ENCODE measurements at regions not wholly inside any gene's neighbourhood (a gene's known extent, or its start where the extent isn't known, plus 50 kb on each side); places are given as distances from the start of the nearest gene placed in this dataset.

DNA sequence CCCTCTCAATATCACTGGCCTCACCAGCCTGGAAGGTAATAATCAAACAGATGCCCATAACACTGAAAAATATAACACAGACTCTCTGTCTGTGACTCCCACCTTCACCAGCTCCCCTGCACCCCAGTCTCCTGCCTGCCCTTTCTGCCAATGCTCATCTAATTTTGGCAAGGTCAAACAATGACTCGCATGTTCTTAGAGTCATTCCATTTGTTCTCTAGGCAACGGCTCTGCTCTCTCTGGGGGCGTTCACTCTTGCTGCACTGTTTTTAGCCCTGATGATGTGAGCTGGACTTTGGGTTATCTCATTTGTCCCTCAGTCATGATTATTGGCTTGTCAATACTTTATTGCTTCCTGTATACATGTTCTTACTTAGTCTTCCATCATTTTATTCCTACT is 691.8 kb downstream of the FLRT2 start:
- intact Hi-C loops (cut with micrococcal nuclease): no loop called here
- ChIA-PET CTCF (no interaction called here), POLR2A (no interaction called here)
- Mint-ChIP-seq H3K4me1 (no peaks in the 10 kb centered on the region), H3K27me3 (no peaks in the 10 kb centered on the region), H3K36me3 (ENCODE audit: low read depth) (no peaks in the 10 kb centered on the region), H3K27ac (no peak overlapping the region), H3K4me3 (no peak overlapping the region), H3K9me3 (no peaks in the 10 kb centered on the region)
- TF ChIP-seq, protein P1, sequence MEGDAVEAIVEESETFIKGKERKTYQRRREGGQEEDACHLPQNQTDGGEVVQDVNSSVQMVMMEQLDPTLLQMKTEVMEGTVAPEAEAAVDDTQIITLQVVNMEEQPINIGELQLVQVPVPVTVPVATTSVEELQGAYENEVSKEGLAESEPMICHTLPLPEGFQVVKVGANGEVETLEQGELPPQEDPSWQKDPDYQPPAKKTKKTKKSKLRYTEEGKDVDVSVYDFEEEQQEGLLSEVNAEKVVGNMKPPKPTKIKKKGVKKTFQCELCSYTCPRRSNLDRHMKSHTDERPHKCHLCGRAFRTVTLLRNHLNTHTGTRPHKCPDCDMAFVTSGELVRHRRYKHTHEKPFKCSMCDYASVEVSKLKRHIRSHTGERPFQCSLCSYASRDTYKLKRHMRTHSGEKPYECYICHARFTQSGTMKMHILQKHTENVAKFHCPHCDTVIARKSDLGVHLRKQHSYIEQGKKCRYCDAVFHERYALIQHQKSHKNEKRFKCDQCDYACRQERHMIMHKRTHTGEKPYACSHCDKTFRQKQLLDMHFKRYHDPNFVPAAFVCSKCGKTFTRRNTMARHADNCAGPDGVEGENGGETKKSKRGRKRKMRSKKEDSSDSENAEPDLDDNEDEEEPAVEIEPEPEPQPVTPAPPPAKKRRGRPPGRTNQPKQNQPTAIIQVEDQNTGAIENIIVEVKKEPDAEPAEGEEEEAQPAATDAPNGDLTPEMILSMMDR (IDR thresholded peaks at IDR 0.05): no peak
- DNase-seq: no peak
- ATAC-seq (ENCODE audit: low read depth): no peak

DNA sequence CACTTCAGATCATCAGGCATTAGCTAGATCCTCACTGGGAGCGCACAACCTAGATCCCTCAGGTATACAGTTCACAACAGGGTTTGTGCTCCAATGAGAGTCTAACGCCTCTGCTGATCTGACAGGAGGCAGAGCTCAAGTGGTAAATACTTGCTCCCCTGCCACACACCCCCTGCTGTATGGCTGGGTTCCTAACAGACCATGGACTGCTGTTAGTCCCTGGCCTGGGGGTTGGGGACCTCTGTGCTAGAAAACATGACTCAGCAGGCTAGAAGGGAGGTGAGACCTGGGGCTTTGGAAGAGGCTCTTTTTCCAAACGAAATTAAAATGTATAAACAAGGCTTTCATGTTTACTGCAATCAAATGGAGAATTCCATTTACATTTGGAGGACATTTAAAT is 691.1 kb downstream of the FLRT2 start:
- Mint-ChIP-seq H3K27me3 (no peaks in the 10 kb centered on the region), H3K36me3 (ENCODE audit: low read depth) (no peaks in the 10 kb centered on the region), H3K4me3 (no peak overlapping the region), H3K4me1 (no peaks in the 10 kb centered on the region), H3K27ac (no peak overlapping the region), H3K9me3 (no peaks in the 10 kb centered on the region)
- DNase-seq: no peak
- ChIA-PET CTCF (no interaction called here), POLR2A (no interaction called here)
- ATAC-seq (ENCODE audit: low read depth): no peak
- intact Hi-C loops (cut with micrococcal nuclease): no loop called here
- TF ChIP-seq, protein P1 (IDR thresholded peaks at IDR 0.05): no peak

DNA sequence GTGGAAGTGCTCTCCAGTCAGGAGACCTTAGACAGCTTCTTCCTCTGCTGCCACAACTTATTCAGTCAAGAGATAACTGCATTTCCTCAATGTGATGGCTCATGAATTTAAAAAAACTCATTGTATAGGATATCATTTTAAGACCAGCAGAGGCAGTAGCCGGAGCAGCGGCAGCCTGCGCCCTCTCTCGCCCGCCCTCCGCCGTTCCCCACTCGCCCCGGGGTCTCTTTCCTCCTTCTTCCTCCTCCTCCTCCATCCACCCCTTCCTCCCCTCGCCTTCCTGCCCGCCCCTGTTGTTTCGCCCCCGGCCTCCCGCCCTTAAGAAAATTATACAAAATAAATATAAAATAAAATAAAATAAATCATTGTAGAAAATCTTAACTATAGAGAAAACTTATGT is 687.6 kb downstream of the FLRT2 start:
- ChIA-PET POLR2A (no interaction called here), CTCF (no interaction called here)
- no peak overlapping the region for H3K4me3 Mint-ChIP-seq
- no peaks in the 10 kb centered on the region for H3K4me1 Mint-ChIP-seq
- TF ChIP-seq, protein P1 (IDR thresholded peaks at IDR 0.05): no peak
- DNase-seq (no peak), ATAC-seq (ENCODE audit: low read depth) (no peak)
- intact Hi-C loops (cut with micrococcal nuclease): no loop called here
- H3K9me3 Mint-ChIP-seq: peaks cover 2% of the 10 kb centered on the region
- H3K27me3 Mint-ChIP-seq: no peaks in the 10 kb centered on the region
- no peak overlapping the region for H3K27ac Mint-ChIP-seq
- no peaks in the 10 kb centered on the region for H3K36me3 Mint-ChIP-seq (ENCODE audit: low read depth)

DNA sequence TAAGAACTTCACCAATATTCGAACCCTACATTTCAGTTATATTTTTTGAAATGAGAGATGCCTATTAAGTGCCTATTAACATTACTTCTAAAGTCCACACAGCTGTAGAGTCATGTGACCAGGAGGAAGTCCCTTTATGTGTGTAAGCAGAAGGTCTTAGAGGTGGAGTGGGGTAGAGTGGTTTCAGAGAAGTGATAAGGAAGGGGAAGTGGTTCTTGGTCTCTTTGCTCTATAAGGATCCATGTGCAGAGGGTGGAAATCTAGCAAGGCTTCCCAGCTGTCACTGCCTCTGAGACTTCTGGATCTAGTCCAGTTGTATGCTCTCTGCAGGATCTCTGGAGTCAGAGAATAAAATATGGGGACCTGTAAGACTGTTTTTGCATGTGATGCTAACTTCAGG is 673.9 kb downstream of the FLRT2 start:
- Mint-ChIP-seq H3K27ac (no peak overlapping the region), H3K9me3 (peaks cover 13% of the 10 kb centered on the region), H3K4me1 (peaks cover 4% of the 10 kb centered on the region), H3K4me3 (no peak overlapping the region), H3K36me3 (ENCODE audit: low read depth) (no peaks in the 10 kb centered on the region), H3K27me3 (no peaks in the 10 kb centered on the region)
- intact Hi-C loops (cut with micrococcal nuclease): no loop called here
- CTCF ChIA-PET: no interaction called here
- ATAC-seq (ENCODE audit: low read depth) (no peak), DNase-seq (no peak)
- TF ChIP-seq, protein P1 (IDR thresholded peaks at IDR 0.05): no peak
- POLR2A ChIA-PET: no interaction called here

DNA sequence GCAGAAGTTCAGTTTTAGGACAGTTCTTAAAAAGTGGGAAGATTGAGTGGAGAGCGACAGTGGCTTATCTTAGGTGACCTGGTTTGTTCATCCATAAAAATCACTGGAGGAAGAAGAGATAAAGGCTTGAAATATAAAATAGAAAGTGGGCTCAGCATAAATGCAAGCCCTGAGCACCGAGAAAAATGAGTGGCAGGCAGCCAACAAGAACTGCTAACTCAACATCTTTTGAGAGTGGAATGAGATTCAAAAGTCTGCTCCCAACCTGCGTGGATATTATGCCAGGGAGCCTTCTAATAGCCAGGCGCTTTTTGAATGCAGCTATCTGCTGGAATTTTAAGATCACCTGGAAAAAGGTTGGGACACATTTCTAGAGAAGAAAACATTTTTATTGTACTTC is 666.5 kb downstream of the FLRT2 start:
- ChIA-PET POLR2A (no interaction called here), CTCF (no interaction called here)
- Mint-ChIP-seq H3K27me3 (no peaks in the 10 kb centered on the region), H3K4me1 (no peaks in the 10 kb centered on the region), H3K4me3 (no peak overlapping the region), H3K27ac (no peak overlapping the region), H3K9me3 (peaks cover 3% of the 10 kb centered on the region), H3K36me3 (ENCODE audit: low read depth) (no peaks in the 10 kb centered on the region)
- no peak for ATAC-seq (ENCODE audit: low read depth)
- DNase-seq: no peak
- TF ChIP-seq, protein P1 (IDR thresholded peaks at IDR 0.05): no peak
- intact Hi-C loops (cut with micrococcal nuclease): no loop called here
